ENCODE measurements at regions not wholly inside any gene's neighbourhood (a gene's known extent, or its start where the extent isn't known, plus 50 kb on each side); places are given as distances from the start of the nearest gene placed in this dataset.

DNA sequence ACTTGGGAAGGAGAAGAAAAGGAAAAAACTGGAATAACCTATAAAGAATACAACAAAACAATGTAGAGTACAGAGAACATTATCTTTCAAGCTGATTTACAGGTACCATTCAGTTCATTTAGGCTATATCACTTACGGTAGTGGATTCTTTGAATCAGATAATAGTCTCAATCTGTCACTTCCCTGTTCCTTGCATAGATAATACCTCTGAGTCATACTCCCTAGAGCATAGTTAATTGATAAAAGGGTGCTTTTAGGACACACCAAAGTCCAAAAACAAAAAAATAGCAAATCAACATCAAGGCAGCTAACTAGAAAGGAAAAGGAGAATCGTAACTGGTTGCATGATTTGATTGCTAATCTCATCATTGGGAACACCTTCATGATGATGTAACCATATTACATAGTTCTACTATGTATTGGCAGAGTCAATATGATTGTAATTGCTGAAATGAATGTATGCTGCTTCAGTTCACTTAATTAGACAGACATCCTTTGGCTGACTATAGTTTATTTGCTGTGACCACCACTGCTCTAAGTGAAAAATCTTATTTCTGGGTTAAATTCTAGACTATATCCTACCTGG lies 844.4 kb downstream of the GATA3 start:
- WGBS, 3 donors, result 22 to 62% (median 32%) methylated on average over 2 of the region's 2 CpGs
- Histone ChIP-seq H3K27me3 (ENCODE audit: control insufficient read depth in 3 of 3, insufficient read depth in 3 of 3, low read length in 3 of 3) (no peaks in the 10 kb centered on the region), H3K27ac (ENCODE audit: low read depth in 1 of 3, low read length in 2 of 3) (no peak overlapping the region), H3K36me3 (ENCODE audit: control insufficient read depth in 3 of 3, insufficient read depth in 2 of 3, low read depth in 1 of 3, low read length in 3 of 3) (no peaks in the 10 kb centered on the region), H3K9me3 (ENCODE audit: control insufficient read depth in 2 of 2, insufficient read depth in 1 of 2, low read depth in 1 of 2, low read length in 1 of 2) (no peaks in the 10 kb centered on the region), H3K4me1 (ENCODE audit: control insufficient read depth in 3 of 3, insufficient read depth in 2 of 3, low read depth in 1 of 3, low read length in 2 of 3) (no peaks in the 10 kb centered on the region), H3K4me3 (ENCODE audit: low read depth in 1 of 3, low read length in 3 of 3) (no peak overlapping the region)
- DNase-seq, result no peak
- no peak for FAIRE-seq

- DNase-seq (no peak), FAIRE-seq (no peak)
- 65 to 80% (median 68%) methylated on average over 2 of the region's 2 CpGs for WGBS, 3 donors
Measured at GRCh38 chr10:8902926-8903325, 848.4 kb downstream of the GATA3 start.

GRCh38 chr10:8908013-8908412 lies 853.5 kb downstream of the GATA3 start:
- no peak for FAIRE-seq

More at GRCh38 chr10:8902926-8903325, 848.4 kb downstream of the GATA3 start:
- Histone ChIP-seq H3K27me3 (ENCODE audit: control insufficient read depth in 3 of 3, insufficient read depth in 3 of 3, low read length in 3 of 3) (no peaks in the 10 kb centered on the region), H3K9me3 (ENCODE audit: control insufficient read depth in 2 of 2, insufficient read depth in 1 of 2, low read depth in 1 of 2, low read length in 1 of 2) (no peaks in the 10 kb centered on the region), H3K4me3 (ENCODE audit: low read depth in 1 of 3, low read length in 3 of 3) (no peak overlapping the region), H3K36me3 (ENCODE audit: control insufficient read depth in 3 of 3, insufficient read depth in 2 of 3, low read depth in 1 of 3, low read length in 3 of 3) (no peaks in the 10 kb centered on the region), H3K4me1 (ENCODE audit: control insufficient read depth in 3 of 3, insufficient read depth in 2 of 3, low read depth in 1 of 3, low read length in 2 of 3) (no peaks in the 10 kb centered on the region), H3K27ac (ENCODE audit: low read depth in 1 of 3, low read length in 2 of 3) (no peak overlapping the region)

GRCh38 chr10:8910314-8910713 lies 855.8 kb downstream of the GATA3 start:
- no peak for FAIRE-seq
- WGBS, 3 donors, result 29 to 49% (median 39%) methylated on average over 3 of the region's 3 CpGs
- no peaks in the 10 kb centered on the region for H3K9me3 ChIP-seq (ENCODE audit: control insufficient read depth in 2 of 2, insufficient read depth in 1 of 2, low read depth in 1 of 2, low read length in 1 of 2)

More at GRCh38 chr10:8908013-8908412, 853.5 kb downstream of the GATA3 start:
- DNase-seq, result no peak
- no peak overlapping the region for H3K4me3 ChIP-seq (ENCODE audit: low read depth in 1 of 3, low read length in 3 of 3)
- H3K27me3 ChIP-seq (ENCODE audit: control insufficient read depth in 3 of 3, insufficient read depth in 3 of 3, low read length in 3 of 3), result no peaks in the 10 kb centered on the region
- no peak overlapping the region for H3K27ac ChIP-seq (ENCODE audit: low read depth in 1 of 3, low read length in 2 of 3)
- no peaks in the 10 kb centered on the region for H3K9me3 ChIP-seq (ENCODE audit: control insufficient read depth in 2 of 2, insufficient read depth in 1 of 2, low read depth in 1 of 2, low read length in 1 of 2)
- WGBS, 3 donors, result 66 to 78% (median 71%) methylated on average over 4 of the region's 4 CpGs
- H3K36me3 ChIP-seq (ENCODE audit: control insufficient read depth in 3 of 3, insufficient read depth in 2 of 3, low read depth in 1 of 3, low read length in 3 of 3), result no peaks in the 10 kb centered on the region
- H3K4me1 ChIP-seq (ENCODE audit: control insufficient read depth in 3 of 3, insufficient read depth in 2 of 3, low read depth in 1 of 3, low read length in 2 of 3), result no peaks in the 10 kb centered on the region

GRCh38 chr10:8911032-8911431 lies 856.5 kb downstream of the GATA3 start:
- WGBS, 3 donors, result 79 to 84% (median 83%) methylated on average over 1 of the region's 1 CpG
- H3K9me3 ChIP-seq (ENCODE audit: control insufficient read depth in 2 of 2, insufficient read depth in 1 of 2, low read depth in 1 of 2, low read length in 1 of 2), result no peaks in the 10 kb centered on the region
- no peak overlapping the region for H3K27ac ChIP-seq (ENCODE audit: low read depth in 1 of 3, low read length in 2 of 3)
- FAIRE-seq (no peak), DNase-seq (no peak)
- H3K27me3 ChIP-seq (ENCODE audit: control insufficient read depth in 3 of 3, insufficient read depth in 3 of 3, low read length in 3 of 3), result no peaks in the 10 kb centered on the region
- no peak overlapping the region for H3K4me3 ChIP-seq (ENCODE audit: low read depth in 1 of 3, low read length in 3 of 3)
- H3K4me1 ChIP-seq (ENCODE audit: control insufficient read depth in 3 of 3, insufficient read depth in 2 of 3, low read depth in 1 of 3, low read length in 2 of 3), result no peaks in the 10 kb centered on the region
- H3K36me3 ChIP-seq (ENCODE audit: control insufficient read depth in 3 of 3, insufficient read depth in 2 of 3, low read depth in 1 of 3, low read length in 3 of 3), result no peaks in the 10 kb centered on the region

More at GRCh38 chr10:8910314-8910713, 855.8 kb downstream of the GATA3 start:
- H3K4me3 ChIP-seq (ENCODE audit: low read depth in 1 of 3, low read length in 3 of 3), result no peak overlapping the region
- no peaks in the 10 kb centered on the region for H3K27me3 ChIP-seq (ENCODE audit: control insufficient read depth in 3 of 3, insufficient read depth in 3 of 3, low read length in 3 of 3)
- no peak for DNase-seq
- H3K36me3 ChIP-seq (ENCODE audit: control insufficient read depth in 3 of 3, insufficient read depth in 2 of 3, low read depth in 1 of 3, low read length in 3 of 3), result no peaks in the 10 kb centered on the region
- no peaks in the 10 kb centered on the region for H3K4me1 ChIP-seq (ENCODE audit: control insufficient read depth in 3 of 3, insufficient read depth in 2 of 3, low read depth in 1 of 3, low read length in 2 of 3)
- no peak overlapping the region for H3K27ac ChIP-seq (ENCODE audit: low read depth in 1 of 3, low read length in 2 of 3)

DNA sequence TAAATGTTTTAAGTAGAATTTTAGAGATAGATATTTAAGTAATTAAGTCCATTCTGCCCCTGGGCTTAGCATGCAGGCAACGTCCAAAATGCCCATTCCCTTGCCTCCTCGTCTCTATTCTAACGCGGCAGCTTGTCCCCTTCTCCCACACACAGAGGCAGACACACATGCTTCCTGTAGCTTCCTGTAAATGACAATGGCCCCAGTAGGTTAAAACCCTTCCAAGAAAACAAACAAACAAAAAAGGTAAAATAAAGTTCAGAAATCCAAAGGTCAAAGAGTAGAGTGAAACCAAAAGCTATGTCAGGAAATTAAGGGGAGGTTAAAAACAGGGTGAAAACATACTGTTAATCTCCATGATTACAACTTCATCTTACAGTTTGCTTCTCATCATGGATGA lies 857.6 kb downstream of the GATA3 start:
- Histone ChIP-seq H3K4me3 (ENCODE audit: low read depth in 1 of 3, low read length in 3 of 3) (no peak overlapping the region), H3K27ac (ENCODE audit: low read depth in 1 of 3, low read length in 2 of 3) (no peak overlapping the region), H3K9me3 (ENCODE audit: control insufficient read depth in 2 of 2, insufficient read depth in 1 of 2, low read depth in 1 of 2, low read length in 1 of 2) (no peaks in the 10 kb centered on the region), H3K36me3 (ENCODE audit: control insufficient read depth in 3 of 3, insufficient read depth in 2 of 3, low read depth in 1 of 3, low read length in 3 of 3) (no peaks in the 10 kb centered on the region), H3K27me3 (ENCODE audit: control insufficient read depth in 3 of 3, insufficient read depth in 3 of 3, low read length in 3 of 3) (no peaks in the 10 kb centered on the region), H3K4me1 (ENCODE audit: control insufficient read depth in 3 of 3, insufficient read depth in 2 of 3, low read depth in 1 of 3, low read length in 2 of 3) (no peaks in the 10 kb centered on the region)
- DNase-seq, result no peak
- WGBS, 3 donors, result 56 to 58% (median 56%) methylated on average over 4 of the region's 4 CpGs
- FAIRE-seq, result no peak

DNA sequence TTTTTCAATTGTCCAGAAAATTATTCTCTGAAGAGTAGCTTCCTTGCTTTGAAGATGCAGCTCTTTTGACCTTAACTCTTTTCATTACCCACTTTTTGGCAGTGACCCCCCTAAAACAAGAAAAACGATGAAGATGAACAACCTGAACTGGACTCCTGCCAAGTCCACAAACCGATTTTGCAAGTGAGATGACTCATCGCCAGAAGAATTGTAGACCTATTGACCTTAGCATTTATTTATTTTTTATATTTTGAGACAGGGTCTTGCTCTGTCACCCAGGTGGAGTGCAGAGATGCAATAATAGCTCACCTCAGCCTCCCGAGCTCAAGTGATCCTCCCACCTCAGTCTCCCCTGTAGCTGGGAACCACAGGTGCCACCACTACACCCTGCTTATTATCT lies 859.2 kb downstream of the GATA3 start:
- DNase-seq, result no peak
- WGBS, 3 donors, result 28 to 56% (median 29%) methylated on average over 4 of the region's 4 CpGs
- H3K36me3 ChIP-seq (ENCODE audit: control insufficient read depth in 3 of 3, insufficient read depth in 2 of 3, low read depth in 1 of 3, low read length in 3 of 3), result no peaks in the 10 kb centered on the region
- no peaks in the 10 kb centered on the region for H3K9me3 ChIP-seq (ENCODE audit: control insufficient read depth in 2 of 2, insufficient read depth in 1 of 2, low read depth in 1 of 2, low read length in 1 of 2)
- H3K27me3 ChIP-seq (ENCODE audit: control insufficient read depth in 3 of 3, insufficient read depth in 3 of 3, low read length in 3 of 3), result no peaks in the 10 kb centered on the region
- H3K4me1 ChIP-seq (ENCODE audit: control insufficient read depth in 3 of 3, insufficient read depth in 2 of 3, low read depth in 1 of 3, low read length in 2 of 3), result no peaks in the 10 kb centered on the region
- no peak overlapping the region for H3K4me3 ChIP-seq (ENCODE audit: low read depth in 1 of 3, low read length in 3 of 3)
- FAIRE-seq, result no peak
- no peak overlapping the region for H3K27ac ChIP-seq (ENCODE audit: low read depth in 1 of 3, low read length in 2 of 3)

DNA sequence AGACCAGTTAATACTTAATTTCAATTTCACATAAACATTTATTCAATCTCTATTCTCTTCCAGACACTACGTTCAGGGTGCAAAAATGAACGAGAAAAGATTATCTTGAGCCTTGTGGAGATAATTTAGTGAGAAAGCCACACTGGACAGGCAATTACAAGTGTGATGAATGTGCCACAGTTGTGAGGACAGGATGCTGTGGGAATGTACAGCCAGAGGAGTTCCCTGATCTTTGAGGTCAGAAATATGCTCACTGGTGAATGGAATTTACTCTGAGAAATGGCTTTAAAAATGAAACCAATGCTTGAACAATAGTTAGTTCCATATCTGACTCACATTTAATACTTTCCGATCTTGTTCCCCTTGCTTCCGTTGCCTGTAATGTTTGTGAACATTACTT lies 864.8 kb downstream of the GATA3 start:
- Histone ChIP-seq H3K4me1 (ENCODE audit: control insufficient read depth in 3 of 3, insufficient read depth in 2 of 3, low read depth in 1 of 3, low read length in 2 of 3) (no peaks in the 10 kb centered on the region), H3K9me3 (ENCODE audit: control insufficient read depth in 2 of 2, insufficient read depth in 1 of 2, low read depth in 1 of 2, low read length in 1 of 2) (no peaks in the 10 kb centered on the region), H3K27ac (ENCODE audit: low read depth in 1 of 3, low read length in 2 of 3) (no peak overlapping the region), H3K27me3 (ENCODE audit: control insufficient read depth in 3 of 3, insufficient read depth in 3 of 3, low read length in 3 of 3) (no peaks in the 10 kb centered on the region), H3K36me3 (ENCODE audit: control insufficient read depth in 3 of 3, insufficient read depth in 2 of 3, low read depth in 1 of 3, low read length in 3 of 3) (no peaks in the 10 kb centered on the region), H3K4me3 (ENCODE audit: low read depth in 1 of 3, low read length in 3 of 3) (no peak overlapping the region)
- FAIRE-seq (no peak), DNase-seq (no peak)
- WGBS, 3 donors, result 45 to 55% (median 52%) methylated on average over 4 of the region's 4 CpGs

GRCh38 chr10:8921568-8921967 lies 867.1 kb downstream of the GATA3 start:
- FAIRE-seq, result no peak
- Histone ChIP-seq H3K27ac (ENCODE audit: low read depth in 1 of 3, low read length in 2 of 3) (no peak overlapping the region), H3K27me3 (ENCODE audit: control insufficient read depth in 3 of 3, insufficient read depth in 3 of 3, low read length in 3 of 3) (no peaks in the 10 kb centered on the region), H3K9me3 (ENCODE audit: control insufficient read depth in 2 of 2, insufficient read depth in 1 of 2, low read depth in 1 of 2, low read length in 1 of 2) (no peaks in the 10 kb centered on the region), H3K36me3 (ENCODE audit: control insufficient read depth in 3 of 3, insufficient read depth in 2 of 3, low read depth in 1 of 3, low read length in 3 of 3) (no peaks in the 10 kb centered on the region), H3K4me1 (ENCODE audit: control insufficient read depth in 3 of 3, insufficient read depth in 2 of 3, low read depth in 1 of 3, low read length in 2 of 3) (no peaks in the 10 kb centered on the region), H3K4me3 (ENCODE audit: low read depth in 1 of 3, low read length in 3 of 3) (no peak overlapping the region)
- DNase-seq, result no peak
- 48 to 79% (median 77%) methylated on average over 3 of the region's 3 CpGs for WGBS, 3 donors

All from small intestine (tissue), 7 donors.